Effector CD4-positive, alpha-beta T cell (primary cell): ENCODE measurements at regions not wholly inside any gene's neighbourhood (a gene's known extent, or its start where the extent isn't known, plus 50 kb on each side); places are given as distances from the start of the nearest gene placed in this dataset.

Experiments used
- DNase-seq: peaks from one replicate; pipeline ENCODE4 v3.0.0-alpha.2; 2020

DNA sequence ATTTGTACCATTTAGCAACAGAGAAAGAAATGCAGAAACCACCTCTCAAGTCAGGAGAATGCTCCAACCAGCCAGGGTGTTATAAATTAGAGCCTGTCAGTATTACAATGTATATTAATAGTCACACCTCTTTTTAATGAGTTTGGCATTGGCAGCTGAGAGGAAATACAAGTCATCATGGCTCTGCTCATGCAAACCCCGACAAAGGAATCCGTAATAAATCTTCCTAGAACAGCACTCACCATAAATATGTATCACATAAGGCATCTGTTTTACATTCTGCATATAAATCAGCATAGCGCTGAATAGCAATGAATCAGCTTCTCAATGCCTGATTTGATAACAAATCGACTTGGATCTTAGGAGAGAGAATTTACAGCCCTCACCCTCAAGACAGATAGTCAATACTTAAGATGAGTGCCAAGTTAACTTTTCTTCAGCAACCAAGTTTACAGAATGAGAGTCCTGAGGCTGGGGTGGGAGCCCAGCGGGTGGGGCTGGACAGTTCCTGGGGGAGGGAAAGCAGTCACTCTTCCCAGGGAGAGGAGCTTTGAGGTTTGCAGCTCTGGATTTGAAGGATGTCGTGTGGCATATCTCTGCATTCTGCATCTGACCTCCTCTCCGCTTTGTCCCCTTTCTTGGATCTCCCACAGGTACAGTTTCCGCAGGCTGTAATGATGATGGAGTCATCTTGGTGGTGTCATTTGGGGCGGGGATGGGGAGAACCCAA, 1034.4 kb upstream of the NR2F2 start:
- no peak for DNase-seq

DNA sequence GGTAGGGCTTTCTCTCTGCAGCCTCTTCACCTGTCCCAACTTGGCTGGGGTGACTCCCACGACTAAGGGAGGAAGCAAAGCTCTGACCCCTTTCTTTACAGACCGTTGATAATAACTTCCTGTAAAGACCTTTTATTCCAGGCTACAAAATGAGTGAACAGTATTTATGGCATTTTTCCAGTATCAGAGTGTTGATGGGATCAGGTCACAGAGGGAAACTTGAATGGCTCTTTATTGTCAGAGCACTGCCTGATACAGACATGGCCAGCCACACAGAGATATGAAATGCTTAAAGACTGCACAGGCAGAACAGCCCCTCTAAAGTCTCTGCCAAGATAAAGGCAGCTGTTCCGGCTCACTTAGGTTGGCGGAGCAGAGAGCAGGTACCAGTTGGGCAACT, 1033.9 kb upstream of the NR2F2 start:
- DNase-seq: no peak

DNA sequence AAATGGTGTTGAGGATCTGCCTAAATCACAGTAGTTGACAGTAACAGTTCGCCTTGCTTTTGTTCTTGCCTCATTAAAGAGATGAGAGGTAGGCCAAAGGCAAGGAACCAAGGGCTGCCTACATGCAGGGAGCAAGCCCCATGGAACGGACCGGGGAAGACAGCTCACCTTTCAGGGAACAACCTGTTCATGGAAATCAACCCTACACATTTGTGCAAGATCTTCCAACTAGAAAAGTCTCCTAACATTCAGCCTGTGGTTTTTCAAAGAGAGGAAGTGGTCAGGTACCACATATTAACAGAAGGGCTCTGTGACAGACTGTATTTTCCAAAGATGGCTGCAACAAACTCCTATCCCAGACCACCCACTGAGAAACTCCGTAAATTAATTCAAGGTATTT, 1031.8 kb upstream of the NR2F2 start:
- no peak for DNase-seq

DNA sequence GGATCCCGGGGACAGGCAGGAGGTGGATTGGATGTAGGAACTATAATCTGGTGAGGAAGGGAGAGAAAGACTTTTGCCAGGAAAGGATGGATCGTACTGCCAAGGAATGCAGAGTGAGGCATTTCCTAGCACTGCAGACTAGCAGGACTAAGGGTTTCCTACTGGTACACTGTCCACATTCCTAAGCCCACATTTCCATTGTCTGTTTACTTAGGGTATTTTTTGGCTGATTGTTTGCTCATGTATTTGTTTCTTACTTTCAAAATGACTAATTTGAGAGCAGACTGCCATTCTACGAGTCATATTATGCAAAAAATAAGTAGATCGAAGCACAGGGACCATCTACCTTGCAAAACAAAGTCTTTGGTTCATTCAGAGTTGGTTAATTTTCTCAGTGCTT, 1029.5 kb upstream of the NR2F2 start:
- no peak for DNase-seq

DNA sequence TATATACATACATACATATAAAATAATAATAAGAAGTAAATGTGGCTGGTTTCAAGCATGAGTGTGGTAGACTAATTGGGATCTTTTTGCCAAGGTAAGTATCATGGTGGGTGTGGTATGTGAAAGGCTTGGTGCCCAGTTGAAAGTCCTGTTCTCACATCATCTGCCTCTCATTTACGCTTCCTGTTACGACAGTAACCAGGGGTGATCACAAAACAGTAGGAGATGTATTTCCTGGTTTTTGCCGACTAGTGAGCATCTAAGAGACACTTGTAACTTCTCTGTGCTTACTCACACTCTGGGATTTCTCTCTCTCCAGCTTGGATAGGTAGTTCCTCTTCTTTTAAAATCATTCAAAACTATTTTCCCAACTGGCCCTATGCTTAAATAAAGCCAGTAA, 1028.3 kb upstream of the NR2F2 start:
- DNase-seq: no peak

DNA sequence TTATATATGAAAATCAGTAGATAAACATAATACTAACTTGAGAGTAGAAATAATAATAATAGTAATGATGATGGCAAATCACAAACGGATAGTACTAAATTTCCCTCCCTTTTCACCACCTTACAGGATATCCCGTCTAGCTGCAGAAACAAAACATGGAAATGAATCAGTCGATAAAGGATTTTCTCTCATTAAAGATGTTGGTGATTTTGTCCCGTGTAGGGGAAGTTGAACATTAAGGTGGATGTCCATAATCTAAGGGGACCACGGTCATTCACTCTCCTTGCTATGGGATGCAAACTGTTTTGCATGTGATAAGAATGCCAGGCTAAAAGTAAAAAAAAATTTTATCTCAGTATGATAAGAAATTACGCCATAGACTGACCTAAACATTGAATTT, 1027.7 kb upstream of the NR2F2 start:
- no peak for DNase-seq

DNA sequence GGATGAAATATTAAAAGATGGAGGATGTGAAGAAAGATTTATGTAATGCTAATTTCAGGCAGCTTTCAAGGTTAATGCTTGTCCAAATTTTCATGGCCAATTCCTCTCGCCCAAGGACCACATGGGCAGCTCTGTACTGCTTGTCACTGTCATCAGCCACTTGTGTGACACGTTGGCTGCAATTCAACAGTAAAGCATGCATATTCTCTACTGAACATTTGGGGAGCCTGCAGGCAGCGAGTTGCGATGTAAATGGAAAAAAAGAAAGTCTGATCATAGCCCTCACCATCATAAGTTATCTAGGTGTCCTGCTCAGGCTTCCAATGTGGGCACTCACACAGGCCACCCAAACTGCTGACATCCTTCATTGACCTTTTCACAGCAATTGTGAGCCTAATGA, 1026.8 kb upstream of the NR2F2 start:
- DNase-seq: no peak

DNA sequence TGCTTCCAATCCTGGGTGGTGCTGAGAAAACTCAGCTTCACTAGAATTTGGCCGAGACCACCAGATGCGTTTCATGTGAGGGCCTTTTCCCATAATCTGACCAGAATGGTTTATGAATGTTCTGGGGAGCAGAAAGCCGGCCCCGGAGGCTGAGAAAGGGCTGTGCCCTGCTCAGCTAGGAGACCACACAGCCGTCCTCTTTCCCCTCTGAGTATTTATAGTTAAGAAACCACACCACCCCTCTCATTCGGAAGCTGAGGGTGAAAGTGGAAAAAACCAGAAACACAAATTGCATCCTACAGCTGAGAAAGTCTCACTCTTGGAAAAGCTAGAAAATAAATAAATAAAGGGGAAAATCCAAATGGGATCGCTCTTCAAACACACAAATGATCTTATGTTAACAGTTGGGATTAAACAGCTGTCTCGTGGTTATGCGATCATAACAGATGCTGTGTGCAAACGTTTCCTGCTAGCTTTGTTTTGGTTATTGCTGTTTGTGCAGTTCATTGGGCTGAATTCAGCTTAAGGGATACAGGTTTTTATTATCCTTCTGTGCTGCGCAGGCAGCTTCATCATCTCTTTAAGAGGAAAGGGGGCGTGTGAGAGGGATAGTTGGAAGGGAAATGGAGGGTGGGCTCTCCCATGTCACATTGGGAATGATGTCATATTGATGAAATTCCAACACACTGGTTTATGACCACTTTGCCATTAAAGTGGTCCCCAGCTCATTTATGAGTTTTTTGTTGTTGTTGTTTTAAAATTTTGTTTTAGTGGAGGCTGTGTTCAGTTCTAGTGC, 1026.2 kb upstream of the NR2F2 start:
- DNase-seq: no peak

DNA sequence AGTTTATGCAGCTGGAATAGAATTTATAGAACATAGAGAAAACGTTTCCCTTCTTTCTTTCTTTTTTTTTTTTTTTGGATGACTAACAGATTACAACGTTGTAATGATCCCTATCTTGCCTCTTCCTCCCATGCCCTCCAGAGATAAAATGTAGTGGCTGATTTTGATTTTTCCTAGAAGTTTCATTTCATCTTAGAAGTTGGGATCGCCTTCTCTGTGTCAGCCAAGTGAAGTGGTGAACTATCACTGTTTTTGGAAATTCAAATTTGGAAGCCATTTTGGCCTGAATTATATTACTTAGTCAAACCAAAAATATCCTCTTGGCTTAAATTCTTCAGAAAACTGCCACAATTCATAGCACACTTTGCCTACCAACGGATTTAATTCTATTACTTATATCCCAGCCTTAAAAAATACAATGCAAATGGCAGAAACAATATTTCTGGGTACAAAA, 1025.5 kb upstream of the NR2F2 start:
- no peak for DNase-seq

DNA sequence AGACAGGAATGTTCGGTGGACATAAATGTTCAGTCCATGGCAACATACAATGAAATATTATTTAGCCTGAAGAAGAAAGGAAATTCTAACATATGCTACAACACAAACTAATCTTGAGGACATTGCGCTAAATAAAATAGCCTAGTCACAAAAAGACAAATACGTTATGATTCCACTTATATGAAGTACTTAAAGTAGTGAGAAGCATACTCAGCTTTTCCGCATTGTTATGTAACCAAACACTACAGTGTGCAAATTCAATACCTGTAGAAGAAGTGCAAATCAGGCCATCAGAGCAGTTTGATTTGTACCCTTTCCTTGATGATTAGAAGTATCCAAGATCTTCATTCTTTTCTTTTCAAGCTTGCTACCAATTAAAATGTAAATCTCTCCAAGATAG, 1023.4 kb upstream of the NR2F2 start:
- no peak for DNase-seq

DNA sequence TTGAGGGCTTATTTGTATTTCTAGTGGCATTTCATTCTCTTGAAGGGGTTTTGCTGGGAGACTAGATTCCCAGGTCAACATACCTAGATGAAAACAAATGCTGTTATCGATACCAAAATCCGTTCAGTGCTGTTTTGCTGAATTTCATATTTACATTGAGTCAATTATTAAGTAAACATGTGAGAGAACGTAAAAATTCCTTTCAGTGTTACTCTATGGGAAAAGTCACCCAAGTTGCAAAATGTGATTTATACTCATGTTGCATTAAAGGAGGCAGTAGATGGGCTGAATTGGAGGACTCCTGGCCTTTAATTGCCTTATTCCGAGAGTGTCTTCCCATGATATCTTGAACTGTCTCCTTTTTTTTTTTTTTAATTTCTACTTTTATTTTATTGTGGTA, 1011.3 kb upstream of the NR2F2 start:
- DNase-seq: no peak

DNA sequence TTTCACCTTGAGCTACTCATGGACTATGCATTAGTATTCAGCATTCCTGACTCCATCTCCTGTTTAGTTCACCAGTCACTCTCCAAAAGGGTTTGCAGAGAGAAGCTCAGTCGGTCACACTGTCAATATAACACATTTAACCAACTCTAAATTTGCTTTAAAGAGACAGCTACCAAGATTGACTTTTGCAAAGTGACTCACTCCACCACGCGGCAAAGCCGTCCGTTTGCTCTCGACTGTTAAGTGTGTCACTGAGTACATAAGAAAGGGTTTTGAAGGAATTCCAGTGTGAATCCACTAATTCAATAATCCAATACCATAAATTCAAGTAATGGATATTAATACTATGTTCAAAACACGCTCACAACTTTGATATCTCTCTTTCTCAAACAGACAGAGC, 1006.7 kb upstream of the NR2F2 start:
- DNase-seq: no peak

DNA sequence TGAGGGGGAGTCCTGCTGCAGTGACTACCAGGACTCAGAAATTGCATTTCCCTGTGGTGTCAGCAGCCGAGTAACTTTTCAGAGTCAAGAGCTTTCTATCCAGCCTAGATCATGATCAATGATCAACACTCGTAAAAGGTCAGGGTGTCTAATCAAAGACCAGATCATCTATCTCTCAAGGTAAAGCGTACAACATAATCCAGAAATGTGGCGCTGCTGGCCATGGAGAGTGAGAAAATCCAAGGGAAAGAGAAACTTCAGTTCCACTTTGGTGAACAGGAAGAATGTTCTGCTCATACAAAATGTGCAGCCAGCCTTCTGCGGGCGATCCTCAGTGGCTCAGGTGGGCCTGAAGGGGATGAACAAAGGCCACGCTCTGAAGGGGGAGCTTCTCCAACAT, 1005.8 kb upstream of the NR2F2 start:
- DNase-seq: no peak

DNA sequence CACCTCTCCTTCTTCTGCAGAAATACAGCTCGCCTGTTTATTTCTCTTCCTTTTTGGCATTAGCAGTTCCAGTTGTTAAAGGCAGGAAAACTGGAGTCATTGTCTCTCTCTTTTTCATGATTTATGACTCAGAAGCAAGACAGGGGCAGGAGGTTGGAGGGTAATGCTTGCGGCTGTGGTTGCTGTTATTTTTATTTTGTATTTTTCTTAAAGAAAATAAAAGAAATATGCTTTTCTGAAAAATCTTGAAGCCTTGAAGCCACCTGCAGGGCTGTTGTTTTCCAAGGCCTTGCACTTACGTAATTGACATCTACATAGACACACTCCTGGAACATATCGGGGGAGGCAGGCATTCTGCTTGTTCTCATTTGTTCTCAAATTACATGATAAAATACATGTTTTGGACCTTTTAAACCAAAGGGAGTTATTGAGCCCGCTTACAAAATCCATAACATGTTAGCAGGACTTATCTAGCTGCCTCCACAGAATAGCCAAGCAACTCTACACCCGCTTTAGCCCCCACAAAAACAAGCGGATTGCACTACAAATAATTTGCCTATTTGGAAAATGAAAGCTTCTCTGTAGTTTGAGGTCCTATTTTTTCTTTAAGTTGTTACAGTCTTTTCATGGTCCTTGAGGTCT, 1004.6 kb upstream of the NR2F2 start:
- no peak for DNase-seq

DNA sequence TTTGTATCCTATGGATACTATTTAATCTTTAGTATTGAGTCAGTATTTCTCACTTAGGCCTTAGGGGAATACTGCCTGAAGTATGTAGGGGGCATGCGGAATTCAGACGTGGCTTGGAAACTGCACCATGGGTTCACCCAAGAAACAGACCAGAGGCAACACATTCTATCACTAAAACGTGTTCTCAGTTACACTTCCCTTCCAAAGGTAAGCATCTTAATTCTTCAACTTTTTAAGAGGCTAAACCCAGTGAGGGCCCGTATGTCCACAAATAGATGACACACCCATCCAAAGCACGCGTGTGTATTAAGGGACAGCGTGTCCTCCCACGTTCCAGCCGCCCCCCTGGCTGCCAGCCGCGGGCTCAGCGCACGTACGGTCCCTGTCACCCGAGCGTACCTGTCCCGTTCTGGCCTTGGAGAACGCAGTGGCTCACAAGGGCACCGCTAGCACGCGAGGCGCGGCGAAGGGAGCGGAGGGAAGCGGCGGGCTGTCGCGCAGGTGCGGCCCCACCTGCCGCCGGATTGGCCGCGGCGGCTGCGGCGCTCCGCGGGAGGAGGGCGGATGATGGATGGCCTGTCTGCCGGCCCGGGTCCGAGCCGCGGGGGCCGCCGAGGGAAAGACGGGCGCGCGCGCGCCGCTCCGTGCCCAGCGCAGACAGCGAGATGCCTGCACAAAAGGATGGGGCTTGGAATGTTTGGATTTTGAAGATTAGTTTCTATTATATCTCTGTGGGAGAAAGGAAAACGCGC, 1003.9 kb upstream of the NR2F2 start:
- DNase-seq: no peak

DNA sequence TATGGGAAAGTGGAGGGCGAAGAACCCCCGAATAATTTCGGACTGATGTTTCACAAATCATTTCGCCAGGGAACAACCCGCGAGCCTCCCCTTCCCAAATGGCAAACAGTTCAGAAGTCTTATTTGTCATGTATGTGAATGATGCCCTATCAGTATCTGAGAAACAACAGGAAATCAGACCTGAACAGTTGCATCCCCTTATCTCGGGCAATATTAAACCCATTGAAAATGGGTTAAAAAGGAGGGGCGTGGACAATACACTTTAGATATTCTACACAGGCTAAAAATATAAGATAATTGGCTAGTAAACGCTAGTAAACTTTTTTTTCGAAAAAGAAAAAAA, 1003.3 kb upstream of the NR2F2 start:
- no peak for DNase-seq

DNA sequence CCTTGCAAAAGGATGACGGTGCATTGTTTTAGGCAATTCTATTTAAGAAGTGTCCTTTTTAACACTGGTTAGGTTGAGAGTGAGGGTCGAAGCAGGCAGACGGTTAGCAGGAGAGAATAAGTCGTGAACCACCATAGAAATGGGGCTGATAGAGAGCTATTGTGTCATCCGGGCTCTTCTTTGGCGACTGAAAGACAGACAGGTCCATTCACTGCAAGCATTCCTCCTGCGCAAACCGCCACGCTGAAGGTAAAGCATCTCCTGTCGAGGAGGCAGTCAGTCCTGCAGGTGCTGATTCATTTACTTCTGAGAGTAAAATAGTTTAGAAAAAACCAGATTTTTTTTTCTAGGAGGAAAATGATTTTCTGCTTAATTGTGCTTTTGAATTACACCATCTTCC, 1002.8 kb upstream of the NR2F2 start:
- DNase-seq: no peak

DNA sequence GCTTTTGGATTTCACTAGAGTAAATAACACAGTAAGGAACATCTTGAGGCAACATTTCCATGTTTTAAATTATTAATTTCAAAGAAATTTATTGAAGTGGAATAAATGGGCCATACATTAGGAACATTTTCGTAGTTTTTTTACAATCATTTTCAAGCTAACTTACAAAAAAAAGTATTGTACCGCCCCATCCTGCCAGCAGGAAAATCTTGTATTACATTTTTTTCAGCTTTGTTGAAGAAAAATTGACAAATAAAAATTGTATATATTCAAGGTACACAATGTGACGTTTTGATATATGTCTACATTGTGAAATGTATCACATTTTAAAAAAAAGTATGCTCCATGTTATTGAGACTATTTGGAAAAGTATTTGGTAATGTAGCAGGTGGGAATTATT, 1001.9 kb upstream of the NR2F2 start:
- no peak for DNase-seq

DNA sequence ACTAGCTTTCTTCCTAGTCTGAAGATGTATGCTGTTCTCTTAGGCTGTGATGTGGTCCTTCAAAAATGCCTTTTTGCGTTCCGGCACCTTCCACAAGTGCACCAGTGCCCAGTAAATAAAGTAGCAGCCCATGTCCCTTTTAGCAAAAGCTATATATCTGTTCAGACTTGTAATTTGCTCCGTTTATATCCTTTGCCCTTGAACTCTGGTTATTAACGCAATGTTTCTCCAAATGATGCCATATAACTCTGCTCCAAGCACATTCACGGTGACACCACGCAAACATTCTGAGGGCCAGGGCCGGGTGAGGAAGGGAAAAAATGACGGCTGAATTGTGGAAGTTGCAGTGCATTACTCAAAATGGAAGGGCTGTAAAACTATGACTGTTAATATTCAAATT, 1001.1 kb upstream of the NR2F2 start:
- DNase-seq: no peak

DNA sequence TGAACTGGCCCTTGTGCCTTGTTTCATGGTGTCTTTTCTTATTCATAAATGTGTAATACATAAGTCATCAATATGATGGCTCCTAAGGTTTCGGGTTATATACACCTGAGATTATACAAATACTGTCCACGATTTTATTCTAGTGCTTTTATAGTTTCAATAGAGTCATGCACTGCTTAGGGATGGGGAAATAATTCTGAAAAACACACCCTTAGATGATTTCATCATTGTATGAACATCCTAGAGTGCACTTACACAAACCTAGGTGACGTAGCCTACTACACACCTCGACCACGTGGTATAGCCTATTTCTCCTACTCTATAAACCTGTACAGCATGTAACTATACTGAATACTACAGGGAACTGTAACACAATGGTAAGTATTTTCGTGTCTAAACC, 988.8 kb upstream of the NR2F2 start:
- no peak for DNase-seq

DNA sequence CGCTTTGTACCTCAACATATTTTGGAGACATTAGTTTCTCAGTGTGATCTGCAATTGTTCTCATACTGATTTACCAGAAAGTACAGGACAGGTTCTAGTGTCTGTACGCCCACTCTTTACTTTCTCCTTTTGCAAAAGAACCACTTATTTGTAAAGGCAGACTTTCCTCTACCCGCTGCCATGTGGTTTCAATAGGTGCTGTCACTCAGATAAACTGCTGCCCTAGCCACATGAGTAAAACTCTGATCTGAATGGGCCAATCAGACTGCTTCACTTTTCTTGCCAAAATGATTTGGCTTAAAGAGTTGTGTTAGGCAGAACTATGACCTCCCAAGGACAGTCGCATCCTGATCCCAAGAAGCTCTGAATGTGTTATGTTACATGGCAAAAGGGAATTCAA, 984.6 kb upstream of the NR2F2 start:
- no peak for DNase-seq

DNA sequence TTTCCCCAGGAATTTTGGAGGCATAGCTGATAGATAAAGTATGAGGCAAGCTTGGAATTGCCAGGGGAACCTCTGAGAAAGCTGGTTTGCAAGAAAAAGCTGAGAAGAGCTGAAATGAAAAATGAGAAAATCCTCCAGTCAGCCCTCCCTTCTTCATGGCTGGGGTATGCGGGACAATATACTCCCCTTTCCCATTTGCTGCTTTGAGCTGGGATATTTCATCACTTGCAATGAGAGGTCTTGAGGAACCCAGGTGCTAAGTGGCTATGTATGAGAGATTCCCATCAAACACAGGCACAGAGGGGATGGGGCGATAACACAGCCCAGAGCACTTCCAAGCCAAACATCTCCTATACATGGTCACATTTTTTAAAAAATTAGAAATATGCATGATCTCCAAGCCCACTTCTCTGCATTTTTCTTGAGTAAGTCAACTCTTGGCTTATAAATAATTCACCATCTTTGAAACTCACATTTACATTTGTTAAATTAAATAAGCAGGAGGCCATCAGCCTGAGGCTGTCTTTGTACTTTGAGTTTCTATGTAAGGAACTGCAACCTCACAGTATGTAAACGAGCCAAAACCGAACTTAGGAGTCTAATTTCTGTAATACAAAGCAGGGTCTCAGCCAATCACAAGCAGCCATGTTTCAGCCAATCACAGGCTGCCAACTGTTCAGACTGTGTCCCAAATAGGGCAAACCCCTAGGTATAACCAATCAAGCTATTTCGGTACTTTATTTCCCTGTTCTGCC, 983.6 kb upstream of the NR2F2 start:
- DNase-seq: no peak

DNA sequence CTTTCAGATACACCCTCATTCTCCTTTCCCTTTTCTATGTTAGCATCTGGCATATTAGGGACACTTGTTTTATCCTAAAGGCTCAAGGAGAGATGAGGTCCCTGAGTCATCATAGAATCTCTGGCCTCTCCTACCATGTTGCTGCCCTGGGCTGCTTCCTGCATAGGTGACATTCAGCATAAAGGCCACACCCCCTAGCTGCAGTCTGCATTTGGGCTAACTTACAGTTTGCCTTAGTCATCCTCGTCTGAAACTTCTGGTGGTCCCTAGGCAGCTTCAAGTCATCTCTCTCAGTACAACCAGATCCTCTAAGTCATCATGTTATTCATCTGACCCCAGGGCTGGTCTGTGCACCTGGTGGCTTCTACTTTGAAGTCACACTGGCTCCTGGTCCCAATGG, 982.7 kb upstream of the NR2F2 start:
- no peak for DNase-seq
